HepG2 (cell line): ENCODE measurements at regions not wholly inside any gene's neighbourhood (a gene's known extent, or its start where the extent isn't known, plus 50 kb on each side); places are given as distances from the start of the nearest gene placed in this dataset.

Experiments
- ARNT ChIP-seq: fragments of 450-650 bp; IDR thresholded peaks from 2 replicates; pipeline ENCODE4 v1.6.1; 2017
- CEBPB ChIP-seq: IDR thresholded peaks from 2 replicates; pipeline ENCODE4 v1.6.1; 2011; ENCODE audit warnings: low read depth, low read length, improper control_type of control experiment, borderline replicate concordance
- CTCF ChIP-seq: sonication (generic); formaldehyde crosslinking; IDR thresholded peaks from 2 replicates; pipeline ENCODE4 v1.5.0; 2020; ENCODE audit warnings: mild to moderate bottlenecking, missing genetic modification reagents, moderate library complexity
- POLR2AphosphoS5 ChIP-seq: IDR thresholded peaks from 2 replicates; pipeline ENCODE4 v1.6.1; 2012; ENCODE audit warnings: low read depth, low read length
- SALL2 ChIP-seq: sonication (generic); formaldehyde crosslinking; IDR thresholded peaks from 2 replicates; pipeline ENCODE4 v1.8.1; 2023; ENCODE audit warnings: mild to moderate bottlenecking, missing genetic modification reagents, inconsistent platforms
- U2AF2 ChIP-seq: fragments of 200-400 bp; formaldehyde crosslinking; IDR thresholded peaks from 2 replicates; pipeline ENCODE4 v1.6.1; 2017; ENCODE audit warnings: low read depth, mild to moderate bottlenecking, low read length
- ZKSCAN5 ChIP-seq: sonication (generic); formaldehyde crosslinking; IDR thresholded peaks from 2 replicates; pipeline ENCODE4 v1.5.1; 2020; ENCODE audit warnings: mild to moderate bottlenecking, missing genetic modification reagents
- ZKSCAN8 ChIP-seq: IDR thresholded peaks from 2 replicates; pipeline ENCODE4 v1.6.1; 2016; ENCODE audit warnings: borderline replicate concordance, missing genetic modification reagents, missing compliant biosample characterization
- ZNF274 ChIP-seq: sonication (generic); formaldehyde crosslinking; IDR thresholded peaks from 2 replicates; pipeline ENCODE4 v1.5.1; 2020; ENCODE audit warnings: mild to moderate bottlenecking, missing genetic modification reagents
- ZNF510 ChIP-seq: sonication (generic); formaldehyde crosslinking; IDR thresholded peaks from 2 replicates; pipeline ENCODE4 v1.4.0; 2020; ENCODE audit warnings: low read depth, mild to moderate bottlenecking, missing genetic modification reagents

- TF ChIP-seq CEBPB (no peak), SALL2 (no peak), CTCF (no peak), ZKSCAN5 (no peak), ZKSCAN8 (CRISPR knock-in tag) (no peak), ZNF510 (CRISPR knock-in tag) (no peak), ARNT (no peak), U2AF2 (no peak), POLR2AphosphoS5 (no peak), ZNF274 (CRISPR knock-in tag) (no peak)
Measured at GRCh38 chr13:111502957-111503356, 182.5 kb downstream of the TEX29 start.
